Kidney (tissue), 13 donors: ENCODE measurements at regions not wholly inside any gene's neighbourhood (a gene's known extent, or its start where the extent isn't known, plus 50 kb on each side); places are given as distances from the start of the nearest gene placed in this dataset.

ENCODE experiments used
- DNase-seq, 5 donors: peaks; one replicate each; pipeline ENCODE4 v3.0.0-alpha.2; 2013 to 2020
- FAIRE-seq: peaks from 2 replicates; lab custom pipeline; 2012; peaks lifted over from hg19 to GRCh38; lab: Jason Lieb, UNC
- H3K27ac ChIP-seq, 2 donors: one replicate each; pipeline ENCODE4 v1.7.0; 2013; ENCODE audit warnings: low read depth in 2 of 2, low read length in 2 of 2, inconsistent platforms in 1 of 2
- H3K27me3 ChIP-seq: one replicate; pipeline ENCODE4 v1.7.1; 2013; ENCODE audit warnings: low read length, inconsistent platforms; ENCODE audit not compliant: control insufficient read depth, insufficient read depth
- H3K36me3 ChIP-seq, 3 donors: one replicate each; pipeline versions ENCODE4 v1.7.0 to v1.7.1; 2013; ENCODE audit warnings: low read length in 3 of 3, control low read depth in 1 of 3, inconsistent platforms in 1 of 3; ENCODE audit not compliant: insufficient read depth in 3 of 3, control insufficient read depth in 2 of 3
- H3K4me1 ChIP-seq, 3 donors: one replicate each; pipeline versions ENCODE4 v1.7.0 to v1.7.1; 2013; ENCODE audit warnings: low read length in 3 of 3, inconsistent platforms in 1 of 3, low read depth in 1 of 3; ENCODE audit not compliant: control insufficient read depth in 2 of 3, insufficient read depth in 2 of 3
- H3K4me3 ChIP-seq, 3 donors: one replicate each; pipeline versions ENCODE4 v1.7.0 to v1.8.1; 2013; ENCODE audit warnings: low read length in 3 of 3, control low read depth in 1 of 3, inconsistent platforms in 1 of 3
- H3K9ac ChIP-seq, 3 donors: one replicate each; pipeline versions ENCODE4 v1.7.0 to v1.7.1; 2013; ENCODE audit warnings: low read length in 3 of 3, control low read depth in 1 of 3, inconsistent platforms in 1 of 3
- H3K9me3 ChIP-seq, 3 donors: one replicate each; pipeline versions ENCODE4 v1.7.0 to v1.7.1; 2013; ENCODE audit warnings: low read length in 3 of 3, control low read depth in 1 of 3, inconsistent platforms in 1 of 3; ENCODE audit not compliant: control insufficient read depth in 2 of 3, insufficient read depth in 1 of 3
- CTCF ChIP-seq: IDR thresholded peaks from 3 replicates; pipeline ENCODE4 v1.5.1; 2012; ENCODE audit warnings: mild to moderate bottlenecking, moderate library complexity, borderline replicate concordance; ENCODE audit not compliant: insufficient read depth; ENCODE audit errors: extremely low read depth
- intact Hi-C: fragments of 100-400 bp; cut with DNase I; formaldehyde crosslinking; loops from one replicate; pipeline ENCODE4 v1.11.1; 2022
- donor health status: control.
- donor health status: control.
- donor health status: control.
- donor health status: control.
- donor health status: control.
- donor health status: DM: yes; HTN: yes; CAD: no.
- donor health status: Normal renal cell carcinoma (clear cell type).

GRCh38 chr2:8527031-8527430 is 154.8 kb upstream of the ID2 start:
- FAIRE-seq (no peak), DNase-seq (peak in 1 of 5 donors; percentile 53)
- Histone ChIP-seq H3K9me3 (no peaks in the 10 kb centered on the region), H3K27me3 (no peaks in the 10 kb centered on the region), H3K27ac (no peak overlapping the region), H3K4me1 (peaks cover 0 to 24% (median 11%) of the 10 kb centered on the region in 3 donors), H3K36me3 (no peaks in the 10 kb centered on the region), H3K4me3 (no peak overlapping the region), H3K9ac (no peak overlapping the region)
- TF ChIP-seq CTCF: no peak
- intact Hi-C loops: no loop called here

- intact Hi-C loops: no loop called here
- Histone ChIP-seq H3K4me3 (no peak overlapping the region), H3K27me3 (no peaks in the 10 kb centered on the region), H3K9ac (no peak overlapping the region), H3K36me3 (no peaks in the 10 kb centered on the region), H3K4me1 (peaks cover 0 to 24% (median 11%) of the 10 kb centered on the region in 3 donors), H3K27ac (no peak overlapping the region), H3K9me3 (no peaks in the 10 kb centered on the region)
- DNase-seq (peak in 1 of 5 donors; percentile 58), FAIRE-seq (no peak)
- TF ChIP-seq CTCF: no peak
Observed at GRCh38 chr2:8527676-8528075, 154.2 kb upstream of the ID2 start.

- Histone ChIP-seq H3K4me1 (peaks cover 0 to 19% (median 11%) of the 10 kb centered on the region in 3 donors), H3K27me3 (no peaks in the 10 kb centered on the region), H3K4me3 (no peak overlapping the region), H3K27ac (no peak overlapping the region), H3K9ac (no peak overlapping the region), H3K9me3 (no peaks in the 10 kb centered on the region), H3K36me3 (no peaks in the 10 kb centered on the region)
- FAIRE-seq (no peak), DNase-seq (no peak)
- intact Hi-C loops: no loop called here
- no peak for TF ChIP-seq CTCF
Observed at GRCh38 chr2:8528863-8529262, 153.0 kb upstream of the ID2 start.

- H3K27me3 ChIP-seq: no peaks in the 10 kb centered on the region
- DNase-seq: peak in 1 of 5 donors; percentile 63
- H3K9ac ChIP-seq: no peak overlapping the region
- H3K36me3 ChIP-seq: no peaks in the 10 kb centered on the region
- no peak overlapping the region for H3K27ac ChIP-seq
- no peak for FAIRE-seq
- no peak overlapping the region for H3K4me3 ChIP-seq
- no peaks in the 10 kb centered on the region for H3K9me3 ChIP-seq
- no peak for TF ChIP-seq CTCF
- intact Hi-C loops: no loop called here
- H3K4me1 ChIP-seq: peaks cover 0 to 16% (median 13%) of the 10 kb centered on the region in 3 donors
Observed at GRCh38 chr2:8529706-8530277, 152.1 kb upstream of the ID2 start.
